DMS114 treated with DMSO at 0.1 percent for 48 hours (cell line): ENCODE measurements at regions not wholly inside any gene's neighbourhood (a gene's known extent, or its start where the extent isn't known, plus 50 kb on each side); places are given as distances from the start of the nearest gene placed in this dataset.

ENCODE experiments used
- DNase-seq: peaks from one replicate; lab custom pipeline; 2025; ENCODE audit not compliant: unreplicated experiment; lab: John Stamatoyannopoulos, UW

GRCh38 chr17:65446043-65446442, 115.4 kb downstream of the AXIN2 start:
- no peak for DNase-seq

DNA sequence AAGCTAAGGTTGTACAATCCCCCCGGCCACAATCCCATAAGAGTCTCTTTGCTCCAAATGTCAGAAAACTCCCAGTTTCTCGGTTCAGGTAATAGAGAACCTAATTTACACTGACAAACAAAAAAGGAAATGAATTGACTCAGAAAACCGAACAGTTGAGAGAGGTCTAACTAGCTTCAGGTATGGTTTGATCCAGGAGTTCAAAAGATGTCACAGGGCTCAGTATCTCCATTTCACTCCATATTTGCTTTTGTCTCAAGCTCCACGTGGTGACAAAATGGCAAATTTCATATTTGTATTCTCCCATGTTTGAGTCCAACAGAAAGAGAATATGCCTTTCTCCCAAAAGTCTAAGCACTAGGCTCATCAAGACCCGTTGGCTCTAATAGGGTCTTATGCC, 117.4 kb downstream of the AXIN2 start:
- DNase-seq, result no peak

- DNase-seq, result no peak
Observed at GRCh38 chr17:65442691-65443090, 118.8 kb downstream of the AXIN2 start.

DNA sequence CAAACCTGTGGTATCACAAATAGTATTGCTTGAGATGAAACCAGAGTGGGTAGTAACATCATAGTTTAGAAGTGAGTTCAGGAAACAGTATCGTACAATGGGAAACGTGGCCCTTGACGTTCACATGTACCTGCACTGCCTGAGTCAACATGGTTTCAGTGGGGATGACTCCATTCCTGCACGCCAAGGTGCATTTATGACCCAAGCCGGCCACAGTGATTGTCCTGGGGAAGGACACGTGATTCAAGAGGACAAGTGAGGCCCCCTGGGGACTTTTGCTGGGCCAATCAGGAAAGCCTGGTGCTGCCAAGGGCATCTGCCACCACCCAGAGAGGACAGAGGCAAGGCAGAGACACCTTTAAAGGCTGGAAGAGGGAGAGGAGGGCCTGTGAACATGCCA, 119.2 kb downstream of the AXIN2 start:
- no peak for DNase-seq

- DNase-seq, result no peak
Observed at GRCh38 chr17:65441053-65441605, 120.3 kb downstream of the AXIN2 start.

GRCh38 chr17:65438708-65439294, 122.6 kb downstream of the AXIN2 start:
- DNase-seq, result no peak

GRCh38 chr17:65438173-65438572, 123.3 kb downstream of the AXIN2 start:
- no peak for DNase-seq

- no peak for DNase-seq
Observed at GRCh38 chr17:65436871-65437270, 124.6 kb downstream of the AXIN2 start.

DNA sequence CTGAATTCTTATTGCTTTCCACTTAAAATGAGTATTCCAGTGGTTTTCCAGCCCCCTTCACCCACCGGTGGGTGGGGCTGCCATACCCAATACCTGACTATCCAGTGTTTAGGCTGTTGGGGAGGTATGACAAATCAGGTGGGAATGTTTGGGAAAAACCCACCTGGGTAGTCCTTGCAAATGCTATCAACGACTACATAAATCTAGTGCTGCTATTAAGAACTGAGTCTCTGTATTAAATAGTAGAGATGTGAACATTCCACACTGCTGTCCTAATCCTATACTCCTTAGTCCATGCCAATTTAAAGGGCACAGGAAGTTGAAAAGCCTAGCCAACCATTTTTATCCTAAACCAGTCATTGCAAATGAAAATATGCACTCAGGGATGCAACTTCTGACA, 126.6 kb downstream of the AXIN2 start:
- DNase-seq, result no peak

GRCh38 chr17:65434251-65434650, 127.2 kb downstream of the AXIN2 start:
- DNase-seq, result no peak

GRCh38 chr17:65433592-65433991, 127.9 kb downstream of the AXIN2 start:
- no peak for DNase-seq

DNA sequence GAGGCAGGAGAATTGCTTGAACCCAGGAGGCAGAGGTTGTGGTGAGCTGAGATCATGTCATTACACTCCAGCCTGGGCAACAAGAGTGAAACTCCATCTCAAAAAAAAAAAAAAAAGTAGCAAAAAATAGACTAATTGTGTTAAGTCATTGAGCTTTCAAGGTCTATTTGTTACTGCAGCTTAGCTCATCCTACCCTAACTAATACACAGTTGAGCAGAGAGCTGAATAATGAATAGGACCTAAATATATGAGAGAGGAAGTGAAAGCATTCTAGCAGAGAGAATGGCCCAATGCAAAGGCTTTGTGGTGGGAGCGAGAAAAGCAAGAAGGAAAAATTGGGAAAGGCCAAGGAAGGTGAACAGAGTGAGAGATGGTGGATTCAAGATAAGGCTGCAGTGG, 128.3 kb downstream of the AXIN2 start:
- DNase-seq, result no peak

DNA sequence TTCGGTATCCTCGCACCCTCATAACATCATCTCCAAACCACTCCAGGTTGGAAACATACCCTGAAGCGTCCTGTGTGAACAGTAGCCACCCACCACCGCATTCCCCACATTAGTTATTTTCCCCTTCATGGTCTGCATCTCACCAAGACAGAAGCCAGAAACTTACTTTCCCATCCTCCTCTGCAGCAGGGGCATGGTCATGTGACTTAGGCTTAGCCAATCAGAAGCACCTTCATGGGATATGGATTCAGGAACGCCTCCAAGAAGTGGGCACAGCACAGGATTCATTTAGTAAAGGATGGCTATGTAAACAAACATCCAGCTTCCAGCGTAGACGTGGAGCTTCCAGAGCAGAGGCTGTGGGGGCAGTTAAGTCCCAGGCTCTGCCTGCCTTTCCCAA, 130.3 kb downstream of the AXIN2 start:
- DNase-seq, result no peak

DNA sequence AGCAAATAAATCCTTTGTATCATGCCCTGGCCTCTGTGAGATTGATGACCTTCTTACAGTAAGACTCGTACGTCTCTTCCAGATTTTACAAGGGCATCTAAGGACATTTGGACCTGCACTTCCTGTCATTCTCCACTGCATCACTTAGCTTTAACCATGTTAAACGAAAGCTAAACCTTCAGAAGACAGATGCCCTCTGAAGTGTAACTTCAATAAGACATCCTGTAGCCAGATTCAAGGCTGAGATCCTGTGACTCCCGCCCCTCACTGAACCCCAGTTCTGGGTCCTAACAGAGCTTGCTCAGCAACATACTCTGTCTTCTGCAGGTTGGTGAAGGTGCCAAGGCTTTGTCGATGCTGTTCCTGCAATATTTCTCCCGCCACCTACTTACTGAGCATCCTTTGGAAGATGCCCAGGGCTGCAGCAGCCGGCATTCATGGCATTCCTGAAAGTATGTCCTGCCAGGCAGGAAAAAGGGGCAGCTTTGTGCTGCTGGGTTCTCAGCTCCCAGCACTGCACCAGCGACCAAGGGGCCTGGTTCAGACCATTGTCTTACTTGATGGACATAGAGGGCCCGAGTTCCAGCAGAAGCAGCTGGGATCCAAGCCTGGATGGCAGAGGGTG, 131.1 kb downstream of the AXIN2 start:
- no peak for DNase-seq

- no peak for DNase-seq
Observed at GRCh38 chr17:65423346-65424140, 137.9 kb downstream of the AXIN2 start.

DNA sequence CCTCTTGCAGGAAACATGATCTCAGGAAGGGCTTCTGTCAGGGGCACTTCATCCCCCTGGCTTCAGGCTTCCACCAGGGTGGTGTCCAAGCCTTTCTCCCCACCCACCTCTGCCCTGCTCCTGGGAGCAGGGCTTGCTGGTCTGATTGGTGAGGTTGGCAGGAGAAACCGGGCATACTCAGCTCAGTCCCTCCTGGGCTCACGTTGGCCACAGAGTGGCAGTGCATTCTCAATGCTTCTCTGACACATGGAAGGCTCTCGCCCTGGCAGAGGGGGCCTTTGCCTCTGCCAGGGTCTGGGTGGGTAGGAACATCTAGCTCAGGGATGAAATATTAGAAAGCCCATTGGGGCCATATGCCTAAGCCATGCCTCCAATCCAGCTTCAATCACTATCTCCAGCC, 142.8 kb downstream of the AXIN2 start:
- DNase-seq, result no peak

GRCh38 chr17:65417406-65418221, 143.8 kb downstream of the AXIN2 start:
- no peak for DNase-seq

DNA sequence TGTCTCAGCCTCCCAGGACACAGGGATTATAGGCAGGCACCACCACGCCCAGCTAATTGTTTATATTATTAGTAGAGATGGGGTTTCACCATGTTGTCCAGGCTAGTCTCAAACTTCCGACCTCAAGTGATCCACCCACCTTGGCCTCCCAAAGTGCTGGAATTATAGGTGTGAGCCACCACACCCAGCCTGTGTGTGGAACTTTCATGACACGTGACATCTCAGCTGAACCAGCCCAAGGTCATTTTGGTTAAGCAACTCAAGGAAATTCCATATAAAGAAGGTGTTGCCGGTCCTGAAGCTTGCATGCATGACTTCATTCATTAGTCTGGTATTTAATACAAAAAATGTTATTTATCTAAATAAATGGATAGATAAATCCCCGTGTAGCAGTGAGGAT, 145.5 kb downstream of the AXIN2 start:
- DNase-seq, result no peak

DNA sequence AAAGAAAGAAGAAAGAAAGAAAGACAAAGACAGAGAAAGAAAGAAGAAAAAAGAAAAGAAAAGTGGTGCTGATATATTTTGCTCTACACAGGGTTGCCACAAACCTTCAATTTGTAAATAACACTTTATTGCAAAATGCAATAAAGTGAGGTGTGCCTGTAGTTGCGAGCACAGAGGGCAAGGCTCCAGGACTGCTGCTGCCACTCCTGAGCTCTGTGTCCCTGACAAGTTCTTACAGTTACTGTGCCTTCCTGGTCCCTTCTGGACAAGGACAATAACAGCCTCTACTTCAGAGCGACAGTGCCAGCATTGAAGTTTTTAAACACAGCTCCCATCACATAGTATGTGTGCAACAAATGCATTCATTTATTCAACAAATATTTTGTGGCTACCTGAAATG, 148.1 kb downstream of the AXIN2 start:
- no peak for DNase-seq

DNA sequence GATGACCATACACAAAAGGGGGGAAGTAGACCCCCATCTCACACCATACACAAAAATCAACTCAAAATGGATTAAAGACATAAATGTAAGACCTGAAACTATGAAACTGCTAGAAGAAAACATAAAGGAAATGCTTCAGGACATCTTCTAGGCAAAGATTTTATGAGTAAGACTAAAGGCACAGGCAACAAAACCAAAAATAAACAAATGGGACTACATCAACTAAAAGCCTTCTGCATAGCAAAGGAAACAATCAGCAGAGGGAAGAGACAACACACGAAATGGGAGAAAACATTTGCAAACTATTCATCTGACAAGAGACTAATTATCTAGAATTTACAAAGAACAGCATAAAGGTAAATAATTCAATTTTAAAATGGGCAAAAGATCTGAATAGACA, 152.1 kb downstream of the AXIN2 start:
- DNase-seq, result no peak

DNA sequence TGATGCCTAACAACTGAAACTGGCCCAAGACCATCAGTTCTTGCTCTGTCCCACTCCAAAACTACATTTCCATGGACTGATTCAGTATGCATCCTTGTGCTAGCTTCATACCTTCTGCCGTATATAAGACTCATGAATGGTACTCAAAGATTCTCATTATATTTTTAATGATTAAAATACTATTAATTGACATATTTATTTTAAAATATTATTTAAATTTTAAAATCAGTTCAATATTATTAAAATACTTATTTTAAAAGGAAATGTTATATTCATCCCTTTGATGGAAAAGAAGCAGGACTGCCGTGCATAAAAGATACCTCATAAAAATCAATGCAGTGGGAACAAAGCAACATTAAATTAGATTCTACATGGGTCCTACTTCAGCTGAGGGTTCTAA, 153.4 kb downstream of the AXIN2 start:
- DNase-seq, result no peak
